IMR-90 (cell line): ENCODE measurements at regions not wholly inside any gene's neighbourhood (a gene's known extent, or its start where the extent isn't known, plus 50 kb on each side); places are given as distances from the start of the nearest gene placed in this dataset.

Source experiments
- ATAC-seq: fragments of 200-7000 bp; cut with Tn5 transposase; 2 replicates; pipeline ENCODE4 v1.9.1; 2020; ENCODE audit warnings: low read depth, mild to moderate bottlenecking, moderate library complexity
- BruUV-seq: library from RNA; stranded (reverse); fragments of 400-500 nt; replicated peaks from 2 replicates; lab custom pipeline; 2021; lab: Mats Ljungman, UMichigan
- CTCF ChIA-PET: fragments of 300-600 bp; formaldehyde crosslinking; extraction: SDS; loops from one replicate; lab custom pipeline; 2021; ENCODE audit warnings: antibody characterized with exemption; lab: Yijun Ruan, JAX
- POLR2A ChIA-PET: fragments of 300-600 bp; sonication (Branson Sonifier 250); formaldehyde crosslinking; loops from one replicate; lab custom pipeline; 2022; ENCODE audit warnings: antibody characterized with exemption; ENCODE audit not compliant: unreplicated experiment; lab: Charles Lee
- DNase-seq: peaks from one replicate; pipeline ENCODE4 v3.0.0; 2013
- H2AFZ ChIP-seq: replicated peaks from 2 replicates; pipeline ENCODE3; 2013; ENCODE audit warnings: low read length, mild to moderate bottlenecking; ENCODE audit not compliant: poor library complexity
- H2AK5ac ChIP-seq: 2 replicates; pipeline ENCODE4 v1.6.1; 2013; ENCODE audit warnings: low read depth, low read length, inconsistent platforms
- H2AK9ac ChIP-seq: replicated peaks from 2 replicates; pipeline ENCODE3; 2013; ENCODE audit warnings: mild to moderate bottlenecking, low read depth, low read length, moderate library complexity; ENCODE audit not compliant: poor library complexity
- H2BK120ac ChIP-seq: 2 replicates; pipeline ENCODE4 v1.6.1; 2013; ENCODE audit warnings: low read depth, low read length, inconsistent platforms
- H2BK15ac ChIP-seq: 3 replicates; pipeline ENCODE4 v1.6.1; 2013; ENCODE audit warnings: low read depth, low read length, inconsistent platforms
- H2BK20ac ChIP-seq: 2 replicates; pipeline ENCODE4 v1.6.1; 2013; ENCODE audit warnings: low read depth, mild to moderate bottlenecking, inconsistent platforms, low read length, moderate library complexity
- H2BK5ac ChIP-seq: 2 replicates; pipeline ENCODE4 v1.6.1; 2013; ENCODE audit warnings: mild to moderate bottlenecking, low read depth, low read length, inconsistent platforms; ENCODE audit not compliant: poor library complexity, severe bottlenecking
- H3K14ac ChIP-seq: replicated peaks from 2 replicates; pipeline ENCODE4 v1.6.1; 2013; ENCODE audit warnings: low read depth, low read length, inconsistent platforms
- H3K18ac ChIP-seq: 2 replicates; pipeline ENCODE4 v1.6.1; 2013; ENCODE audit warnings: low read depth, low read length, control low read depth
- H3K23ac ChIP-seq: 2 replicates; pipeline ENCODE4 v1.6.1; 2013; ENCODE audit warnings: low read depth, low read length, inconsistent platforms
- H3K27ac ChIP-seq: 2 replicates; pipeline ENCODE4 v1.5.1; 2013; ENCODE audit warnings: mild to moderate bottlenecking, control low read depth, low read length; ENCODE audit not compliant: insufficient read depth
- H3K27me3 ChIP-seq: 2 replicates; pipeline ENCODE4 v1.6.1; 2013; ENCODE audit warnings: low read length; ENCODE audit not compliant: control insufficient read depth, insufficient read depth
- H3K36me3 ChIP-seq: 2 replicates; pipeline ENCODE4 v1.6.1; 2013; ENCODE audit warnings: low read length, mixed read lengths; ENCODE audit not compliant: control insufficient read depth, insufficient read depth
- H3K4ac ChIP-seq: 2 replicates; pipeline ENCODE4 v1.6.1; 2013; ENCODE audit warnings: low read depth, low read length, inconsistent platforms
- H3K4me1 ChIP-seq: 2 replicates; pipeline ENCODE4 v1.6.1; 2013; ENCODE audit warnings: low read length, mixed read lengths; ENCODE audit not compliant: control insufficient read depth, insufficient read depth
- H3K4me2 ChIP-seq: 2 replicates; pipeline ENCODE4 v1.6.1; 2013; ENCODE audit warnings: low read depth, mild to moderate bottlenecking, control low read depth, low read length, moderate library complexity
- H3K4me3 ChIP-seq: 2 replicates; pipeline ENCODE4 v1.5.1; 2013; ENCODE audit warnings: low read depth, mild to moderate bottlenecking, control low read depth, low read length, moderate library complexity; ENCODE audit not compliant: insufficient read depth
- H3K56ac ChIP-seq: 2 replicates; pipeline ENCODE4 v1.6.1; 2013; ENCODE audit warnings: low read length, inconsistent platforms; ENCODE audit not compliant: insufficient read depth; ENCODE audit errors: extremely low read depth
- H3K79me1 ChIP-seq, 2 experiments: 2 replicates each; pipeline ENCODE4 v1.6.1; 2013; ENCODE audit warnings: low read length in 2 of 2, inconsistent platforms in 1 of 2, low read depth in 1 of 2
- H3K9ac ChIP-seq: 2 replicates; pipeline ENCODE4 v1.6.1; 2013; ENCODE audit warnings: low read depth, low read length, control low read depth
- H3K9me1 ChIP-seq: 2 replicates; pipeline ENCODE4 v1.6.1; 2013; ENCODE audit warnings: low read length, inconsistent platforms; ENCODE audit not compliant: insufficient read depth
- H3K9me3 ChIP-seq: 2 replicates; pipeline ENCODE4 v1.6.1; 2013; ENCODE audit warnings: low read length; ENCODE audit not compliant: control insufficient read depth, insufficient read depth
- H4K20me1 ChIP-seq: 2 replicates; pipeline ENCODE4 v1.6.1; 2013; ENCODE audit warnings: low read length, inconsistent platforms; ENCODE audit not compliant: insufficient read depth
- H4K5ac ChIP-seq: 2 replicates; pipeline ENCODE4 v1.6.1; 2013; ENCODE audit warnings: mild to moderate bottlenecking, low read depth, low read length, control low read depth
- H4K8ac ChIP-seq, 2 experiments: 2 replicates each; pipeline ENCODE4 v1.6.1; 2013; ENCODE audit warnings: low read depth in 2 of 2, low read length in 2 of 2, control low read depth in 1 of 2, inconsistent platforms in 1 of 2
- H4K91ac ChIP-seq: 2 replicates; pipeline ENCODE4 v1.6.1; 2013; ENCODE audit warnings: low read depth, low read length, inconsistent platforms; ENCODE audit not compliant: insufficient read depth
- BHLHE40 ChIP-seq: fragments of 150-350 bp; IDR thresholded peaks from 2 replicates; pipeline ENCODE4 v1.6.1; 2016; ENCODE audit warnings: mild to moderate bottlenecking, low read depth, low read length
- CEBPB ChIP-seq: IDR thresholded peaks from 2 replicates; pipeline ENCODE4 v1.6.1; 2012; ENCODE audit warnings: low read depth, low read length, improper control_type of control experiment
- CHD1 ChIP-seq: IDR thresholded peaks from 2 replicates; pipeline ENCODE4 v1.6.1; 2012; ENCODE audit warnings: low read depth, low read length, improper control_type of control experiment
- CTCF ChIP-seq: conservative IDR thresholded peaks from 2 replicates; pipeline ENCODE4 v1.5.1; 2012; ENCODE audit warnings: mild to moderate bottlenecking, low read depth, low read length, improper control_type of control experiment
- FOS ChIP-seq: fragments of 150-350 bp; IDR thresholded peaks from 2 replicates; pipeline ENCODE4 v1.6.1; 2016; ENCODE audit warnings: low read depth, low read length
- MAFK ChIP-seq: IDR thresholded peaks from 2 replicates; pipeline ENCODE4 v1.6.1; 2012; ENCODE audit warnings: low read depth, low read length, improper control_type of control experiment
- MAZ ChIP-seq: IDR thresholded peaks from 2 replicates; pipeline ENCODE4 v1.6.1; 2012; ENCODE audit warnings: low read depth, mild to moderate bottlenecking, low read length, improper control_type of control experiment, moderate library complexity, borderline replicate concordance
- MXI1 ChIP-seq: IDR thresholded peaks from 2 replicates; pipeline ENCODE4 v1.6.1; 2012; ENCODE audit warnings: low read depth, mild to moderate bottlenecking, low read length, moderate library complexity, borderline replicate concordance
- NFE2L2 ChIP-seq: fragments of 150-350 bp; IDR thresholded peaks from 2 replicates; pipeline ENCODE4 v1.6.1; 2016; ENCODE audit warnings: low read depth, mild to moderate bottlenecking, low read length
- POLR2A ChIP-seq: IDR thresholded peaks from 2 replicates; pipeline ENCODE4 v1.6.1; 2012; ENCODE audit warnings: mild to moderate bottlenecking, low read depth, low read length
- RAD21 ChIP-seq: IDR thresholded peaks from 2 replicates; pipeline ENCODE4 v1.6.1; 2012; ENCODE audit warnings: low read length, improper control_type of control experiment
- RCOR1 ChIP-seq: IDR thresholded peaks from 2 replicates; pipeline ENCODE4 v1.6.1; 2012; ENCODE audit warnings: mild to moderate bottlenecking, low read length, improper control_type of control experiment; ENCODE audit not compliant: insufficient replicate concordance
- RFX5 ChIP-seq: IDR thresholded peaks from 2 replicates; pipeline ENCODE4 v1.8.0; 2012; ENCODE audit warnings: low read depth, mild to moderate bottlenecking, low read length, moderate library complexity
- USF2 ChIP-seq: fragments of 150-350 bp; IDR thresholded peaks from 2 replicates; pipeline ENCODE4 v1.6.1; 2017; ENCODE audit warnings: mild to moderate bottlenecking, antibody characterized with exemption, low read length, low read depth
- WGBS, 2 experiments: methylation state at CpG; one replicate each; pipeline versions ENCODE4 v1.1.5 to v1.1.7; 2013; ENCODE audit warnings: missing lambda C conversion rate in 2 of 2; ENCODE audit not compliant: insufficient read length in 1 of 2; ENCODE audit errors: extremely low coverage in 2 of 2; 5-methylcytosine and 5-hydroxymethylcytosine counted together
- dilution Hi-C: fragments of 300-500 bp; cut with HindIII; formaldehyde crosslinking; loops from one replicate; pipeline ENCODE4 v1.14.3; 2018; ENCODE audit warnings: low sequenced_read_pairs; ENCODE audit not compliant: unreplicated experiment
- in situ Hi-C: fragments of 300-500 bp; cut with MboI; formaldehyde crosslinking; loops from 3 replicates; pipeline ENCODE4 v1.14.3; 2019; ENCODE audit warnings: low sequenced_read_pairs, inconsistent platforms, mixed read lengths
- intact Hi-C: fragments of 100-400 bp; cut with micrococcal nuclease; formaldehyde crosslinking; loops from 2 replicates; pipeline ENCODE4 v1.10.0; 2022
- TF ChIP-seq, protein P1 (sequence below): fragments of 150-350 bp; IDR thresholded peaks from 2 replicates; pipeline ENCODE4 v1.6.1; 2016; ENCODE audit warnings: low read depth, mild to moderate bottlenecking, low read length, moderate library complexity, borderline replicate concordance

DNA sequence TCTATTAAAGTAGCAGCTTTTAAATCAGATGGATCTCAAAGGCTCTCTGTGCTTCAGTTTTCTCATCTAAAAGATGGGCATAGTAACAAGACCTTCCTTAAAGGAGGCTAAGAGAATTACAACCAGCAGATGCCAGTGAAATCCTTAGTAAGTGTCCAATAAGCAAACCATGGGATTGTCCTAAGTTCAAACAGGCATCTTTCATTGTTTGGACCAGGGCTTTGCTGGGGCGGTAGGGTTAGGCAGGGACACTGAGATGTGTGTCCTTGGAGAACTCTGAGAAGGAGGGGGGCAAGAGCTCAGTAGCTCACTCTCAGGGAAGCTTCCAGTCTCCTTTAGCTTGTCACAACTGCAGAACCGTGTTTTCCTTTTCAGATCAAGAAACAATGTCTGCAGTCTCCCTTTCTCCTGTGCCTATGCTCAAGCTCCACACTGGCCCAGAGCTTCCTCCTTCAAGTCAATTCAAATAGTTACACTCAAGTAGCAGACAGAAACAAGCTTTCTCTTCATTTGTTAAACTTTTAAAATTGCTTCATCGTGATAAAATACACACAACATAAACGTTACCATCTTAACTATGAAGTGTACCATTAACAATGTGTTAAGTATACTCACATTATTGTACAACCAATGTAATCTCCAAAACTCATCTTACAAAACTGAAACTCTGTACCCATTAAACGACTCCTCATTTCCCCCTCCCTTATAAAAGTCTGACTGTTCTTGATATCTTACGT, 216.2 kb downstream of the PIK3R1 start:
- Histone ChIP-seq H2AFZ (no peak overlapping the region), H2BK15ac (peak overlapping the region; percentile 31; the same call in 1 of the 3 replicates), H3K9ac (no peak overlapping the region), H3K4me1 (peaks cover 7% of the 10 kb centered on the region; the same call in 1 of the 2 replicates), H3K56ac (no peak overlapping the region), H4K91ac (peak overlapping the region; percentile 21), H3K4me2 (no peak overlapping the region), H3K9me3 (no peaks in the 10 kb centered on the region), H2BK5ac (no peak overlapping the region), H3K27ac (no peak overlapping the region; the same call in 1 of the 2 replicates), H3K18ac (peak overlapping the region; percentile 76; the same call in 1 of the 2 replicates), H3K27me3 (no peaks in the 10 kb centered on the region), H4K20me1 (no peaks in the 10 kb centered on the region), H3K36me3 (no peaks in the 10 kb centered on the region), H3K79me1 (no peaks in the 10 kb centered on the region), H3K4ac (peak overlapping the region; percentile 55), H3K14ac (peak overlapping the region; percentile 59), H3K4me3 (no peak overlapping the region), H2AK9ac (peak overlapping the region; percentile 39), H2BK20ac (peak overlapping the region; percentile 69), H3K23ac (peak overlapping the region; percentile 82; the same call in 1 of the 2 replicates), H2AK5ac (no peak overlapping the region), H4K8ac (no peak overlapping the region; a peak in 1 of 4 replicates), H4K5ac (peak overlapping the region; percentile 77; the same call in 1 of the 2 replicates), H2BK120ac (peak overlapping the region; percentile 49; the same call in 1 of the 2 replicates), H3K9me1 (peaks cover 12% of the 10 kb centered on the region)
- POLR2A ChIA-PET: no interaction called here
- DNase-seq: no peak
- ATAC-seq: no peak
- dilution Hi-C loops (no loop called here), intact Hi-C loops (no loop called here), in situ Hi-C loops (no loop called here)
- CTCF ChIA-PET: no interaction called here
- WGBS, 2 experiments: 40% methylated on average over 2 of the region's 6 CpGs; no CpG with 5 or more reads in 1 of the 2 experiments
- no TSS peak for BruUV-seq
- no peak for TF ChIP-seq RAD21
- no peak for TF ChIP-seq NFE2L2
- TF ChIP-seq BHLHE40: no peak
- TF ChIP-seq MXI1: no peak
- no peak for TF ChIP-seq CEBPB
- TF ChIP-seq MAZ: no peak
- TF ChIP-seq CHD1: no peak
- no peak for TF ChIP-seq RCOR1
- no peak for TF ChIP-seq USF2
- no peak for TF ChIP-seq RFX5
- no peak for TF ChIP-seq CTCF
- TF ChIP-seq MAFK: no peak
- no peak for TF ChIP-seq POLR2A
- TF ChIP-seq, protein P1, sequence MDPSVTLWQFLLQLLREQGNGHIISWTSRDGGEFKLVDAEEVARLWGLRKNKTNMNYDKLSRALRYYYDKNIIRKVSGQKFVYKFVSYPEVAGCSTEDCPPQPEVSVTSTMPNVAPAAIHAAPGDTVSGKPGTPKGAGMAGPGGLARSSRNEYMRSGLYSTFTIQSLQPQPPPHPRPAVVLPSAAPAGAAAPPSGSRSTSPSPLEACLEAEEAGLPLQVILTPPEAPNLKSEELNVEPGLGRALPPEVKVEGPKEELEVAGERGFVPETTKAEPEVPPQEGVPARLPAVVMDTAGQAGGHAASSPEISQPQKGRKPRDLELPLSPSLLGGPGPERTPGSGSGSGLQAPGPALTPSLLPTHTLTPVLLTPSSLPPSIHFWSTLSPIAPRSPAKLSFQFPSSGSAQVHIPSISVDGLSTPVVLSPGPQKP: no peak
- no peak for TF ChIP-seq FOS
